Stimulated activated CD4-positive, alpha-beta T cell treated with anti-CD3 and anti-CD28 coated beads, Interleukin-2, amount 100 ng/mL, for 48 hours (primary cell): ENCODE measurements at regions not wholly inside any gene's neighbourhood (a gene's known extent, or its start where the extent isn't known, plus 50 kb on each side); places are given as distances from the start of the nearest gene placed in this dataset.

Source experiments
- DNase-seq, 2 donors: peaks; one replicate each; pipeline ENCODE4 v3.0.0-alpha.2; 2020

DNA sequence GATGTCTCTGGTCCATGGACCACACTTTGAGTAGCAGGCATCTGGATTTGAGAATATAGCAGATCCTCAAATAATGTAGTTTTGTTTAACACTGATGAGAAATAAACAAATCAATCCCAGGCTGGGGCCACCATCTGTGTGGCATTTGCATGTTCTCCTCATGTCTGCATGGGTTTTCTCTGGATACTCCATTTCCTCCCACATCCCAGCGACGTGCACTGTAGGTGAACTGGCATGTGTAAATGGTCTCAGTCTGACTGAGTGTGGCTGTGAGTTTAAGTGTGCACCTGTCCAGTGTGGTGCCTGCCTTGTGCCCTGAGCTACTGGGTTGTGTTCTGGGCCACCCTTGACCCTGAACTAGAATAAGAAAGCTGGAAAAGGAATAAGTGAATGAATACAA lies 66.3 kb upstream of the NANOGP8 start:
- no peak for DNase-seq

DNA sequence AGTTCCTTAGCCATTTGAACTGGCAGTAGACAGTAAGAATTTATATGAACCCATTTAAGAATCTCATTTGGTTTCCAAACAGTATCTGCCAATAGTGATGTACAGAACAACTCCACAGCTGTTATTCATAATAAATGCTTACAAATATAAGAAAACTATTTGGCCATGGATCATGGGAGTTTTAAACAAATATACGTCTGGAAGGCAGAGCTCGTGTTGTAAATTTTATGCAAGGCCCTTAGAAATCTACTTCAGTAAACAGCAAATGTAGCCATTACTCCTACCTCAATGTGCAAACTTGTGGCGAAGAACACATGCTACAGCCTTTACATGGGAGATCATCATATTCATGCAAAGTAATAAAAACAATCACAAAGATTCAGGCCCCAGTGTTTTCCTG lies 65.3 kb upstream of the NANOGP8 start:
- DNase-seq, result no peak

GRCh38 chr15:35145336-35145735 lies 60.2 kb upstream of the NANOGP8 start:
- no peak for DNase-seq

DNA sequence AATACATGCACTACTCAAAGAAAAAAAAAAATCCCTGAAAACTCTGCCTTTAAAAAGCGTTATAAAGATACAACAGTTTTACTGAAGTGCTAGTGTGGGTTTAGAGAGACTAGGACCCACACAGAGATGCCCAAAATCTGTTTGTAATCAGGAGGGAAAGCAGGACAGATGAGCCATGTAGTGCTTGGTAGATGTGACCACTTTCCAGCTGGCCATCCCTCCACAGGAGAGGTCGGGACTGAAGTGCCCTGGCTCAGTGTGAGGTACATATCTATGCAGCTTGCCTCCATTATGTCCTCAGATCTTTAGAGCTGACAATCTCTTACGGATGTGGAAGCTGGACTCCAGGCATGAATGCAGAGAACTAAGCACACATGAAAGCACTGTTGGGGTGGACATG lies 57.5 kb upstream of the NANOGP8 start:
- DNase-seq, result no peak

DNA sequence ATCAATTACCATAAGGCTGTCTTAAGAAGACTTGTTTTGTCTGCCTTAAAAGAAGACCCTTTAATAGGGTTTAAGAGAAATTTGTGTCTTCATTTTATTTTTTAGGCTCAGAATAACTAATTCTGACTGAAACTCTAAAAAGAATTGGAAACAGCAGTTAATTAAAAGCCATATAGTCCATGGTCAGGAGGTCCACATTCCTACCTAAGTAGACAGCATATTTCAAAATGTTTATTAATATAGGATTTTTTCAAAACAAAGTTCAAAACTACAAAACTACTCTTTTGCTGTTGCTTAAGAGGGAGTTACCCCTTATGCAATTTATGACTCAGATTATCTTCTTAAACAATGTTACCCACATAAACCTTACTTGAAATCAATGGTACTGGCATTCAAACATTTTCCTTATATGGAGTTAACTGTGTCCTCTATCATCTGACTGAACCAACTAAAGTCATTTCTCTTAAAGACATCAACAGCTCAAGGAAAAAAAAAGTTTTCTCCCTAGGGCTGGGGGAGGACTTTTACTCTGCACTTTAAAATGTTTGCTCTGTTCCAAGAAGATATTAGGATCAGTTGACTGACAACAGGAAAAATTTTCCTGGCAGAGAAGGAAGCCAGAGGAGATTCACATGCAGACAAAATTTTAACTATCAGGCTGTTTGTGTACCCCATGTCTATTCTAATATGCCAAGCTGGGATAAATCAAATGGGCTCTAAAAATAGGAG lies 56.8 kb upstream of the NANOGP8 start:
- no peak for DNase-seq

DNA sequence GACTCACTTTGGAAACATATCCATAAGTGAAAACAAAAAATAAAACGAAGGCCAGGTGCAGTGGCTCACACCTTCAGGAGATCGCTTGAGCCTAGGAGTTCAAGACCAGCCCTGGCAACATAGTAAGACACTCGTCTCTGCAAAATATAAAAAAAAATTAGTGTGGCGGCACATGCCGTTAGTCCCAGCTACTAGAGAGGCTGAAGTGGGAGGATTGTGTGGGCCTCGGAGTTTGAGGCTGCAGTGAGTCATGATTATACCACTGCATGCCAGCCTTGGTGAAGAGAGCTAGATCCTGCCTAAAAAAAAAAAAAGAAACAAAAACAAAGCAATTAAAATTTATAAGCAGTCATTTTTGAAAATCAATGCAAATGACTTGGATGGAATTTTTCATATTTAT lies 54.7 kb upstream of the NANOGP8 start:
- no peak for DNase-seq

DNA sequence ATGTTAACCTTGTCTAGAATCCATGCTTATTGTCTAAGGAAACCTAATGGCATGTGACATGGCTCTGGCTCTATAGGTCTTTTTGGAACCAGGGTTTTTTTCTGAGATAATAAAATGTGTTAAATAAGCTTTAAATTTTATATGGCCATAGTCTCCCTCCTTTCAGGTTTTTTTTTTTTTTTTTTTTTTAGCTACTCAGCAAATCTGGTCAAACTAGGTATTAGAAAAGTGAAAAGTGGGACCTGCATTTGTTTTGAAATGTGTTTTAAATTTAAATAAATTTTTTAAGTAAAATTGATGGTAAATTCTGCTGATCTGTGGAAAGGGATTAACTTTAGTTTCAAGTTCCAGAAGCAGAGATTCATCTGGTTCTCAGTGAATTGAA lies 52.1 kb upstream of the NANOGP8 start:
- no peak for DNase-seq

DNA sequence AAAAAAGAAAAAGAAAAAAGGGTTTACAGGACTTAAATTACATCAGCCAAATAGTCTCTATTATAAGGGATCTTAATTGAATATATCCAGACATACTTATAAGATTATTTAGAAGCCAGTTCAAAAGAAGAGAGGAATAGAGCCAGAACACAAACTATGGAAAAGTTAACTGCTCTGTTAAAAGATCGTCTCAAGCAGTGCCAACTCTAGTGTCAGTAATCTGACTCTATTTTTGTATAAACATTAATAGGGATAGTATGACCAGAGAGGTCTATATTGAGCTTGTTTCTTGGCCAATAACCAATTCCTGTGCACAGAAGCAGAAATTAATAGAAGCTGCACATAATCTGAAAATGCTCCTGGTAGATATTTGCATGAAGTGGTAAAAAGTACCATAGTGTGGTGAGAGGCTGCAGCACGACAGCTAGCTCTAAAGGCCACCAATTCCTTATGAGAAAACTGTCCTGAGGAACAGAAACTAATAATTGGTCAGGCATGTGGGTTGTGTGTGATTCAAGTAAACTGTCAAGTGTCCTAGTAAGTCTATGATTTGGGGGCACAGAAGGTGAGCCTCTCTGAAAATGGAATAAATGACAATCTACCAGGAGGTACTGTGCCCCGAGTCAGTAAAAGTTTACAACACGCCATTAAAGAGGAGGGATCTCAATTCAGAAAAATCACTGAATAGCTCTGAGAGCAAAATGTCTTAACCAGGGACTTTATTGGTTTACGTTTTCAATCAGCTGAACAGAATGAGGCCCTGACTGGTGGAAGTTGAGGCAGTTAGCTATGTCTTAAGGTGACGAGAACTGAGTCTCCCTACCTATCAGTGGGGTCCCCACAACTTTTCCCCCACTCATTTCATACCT lies 51.5 kb upstream of the NANOGP8 start:
- no peak for DNase-seq
